Ishikawa (cell line): ENCODE measurements at regions not wholly inside any gene's neighbourhood (a gene's known extent, or its start where the extent isn't known, plus 50 kb on each side); places are given as distances from the start of the nearest gene placed in this dataset.

Experiments
- CEBPB ChIP-seq: IDR thresholded peaks from 2 replicates; pipeline ENCODE4 v1.6.1; 2012
- CREB1 ChIP-seq: IDR thresholded peaks from 2 replicates; pipeline ENCODE4 v1.6.1; 2012; ENCODE audit warnings: low read depth
- EGR1 ChIP-seq: IDR thresholded peaks from 2 replicates; pipeline ENCODE4 v1.6.1; 2012
- EP300 ChIP-seq: IDR thresholded peaks from 2 replicates; pipeline ENCODE4 v1.6.1; 2012; ENCODE audit warnings: borderline replicate concordance
- FOXM1 ChIP-seq: IDR thresholded peaks from 2 replicates; pipeline ENCODE4 v1.6.1; 2012; ENCODE audit warnings: low read depth, borderline replicate concordance
- MAX ChIP-seq: IDR thresholded peaks from 2 replicates; pipeline ENCODE4 v1.6.1; 2012
- NFIC ChIP-seq: IDR thresholded peaks from 2 replicates; pipeline ENCODE4 v1.6.1; 2012
- RAD21 ChIP-seq: IDR thresholded peaks from 2 replicates; pipeline ENCODE4 v1.6.1; 2012; ENCODE audit warnings: low read depth
- TAF1 ChIP-seq: IDR thresholded peaks from 2 replicates; pipeline ENCODE4 v1.6.1; 2012; ENCODE audit warnings: low read depth, mild to moderate bottlenecking
- TCF12 ChIP-seq: IDR thresholded peaks from 2 replicates; pipeline ENCODE4 v1.6.1; 2012; ENCODE audit warnings: low read depth
- TEAD4 ChIP-seq: IDR thresholded peaks from 2 replicates; pipeline ENCODE4 v1.6.1; 2012
- YY1 ChIP-seq: IDR thresholded peaks from 2 replicates; pipeline ENCODE4 v1.6.1; 2012; ENCODE audit warnings: low read depth
- ZBTB7A ChIP-seq: IDR thresholded peaks from 2 replicates; pipeline ENCODE4 v1.6.1; 2012; ENCODE audit warnings: low read depth
- TF ChIP-seq, protein P1 (sequence below): IDR thresholded peaks from 2 replicates; pipeline ENCODE4 v1.6.1; 2012; ENCODE audit warnings: low read depth, mild to moderate bottlenecking
- TF ChIP-seq, protein P2 (sequence below): IDR thresholded peaks from 2 replicates; pipeline ENCODE4 v1.6.1; 2012

- TF ChIP-seq EGR1: no peak
- TF ChIP-seq TAF1: no peak
- TF ChIP-seq FOXM1: no peak
- TF ChIP-seq CREB1: no peak
- TF ChIP-seq, protein P1, sequence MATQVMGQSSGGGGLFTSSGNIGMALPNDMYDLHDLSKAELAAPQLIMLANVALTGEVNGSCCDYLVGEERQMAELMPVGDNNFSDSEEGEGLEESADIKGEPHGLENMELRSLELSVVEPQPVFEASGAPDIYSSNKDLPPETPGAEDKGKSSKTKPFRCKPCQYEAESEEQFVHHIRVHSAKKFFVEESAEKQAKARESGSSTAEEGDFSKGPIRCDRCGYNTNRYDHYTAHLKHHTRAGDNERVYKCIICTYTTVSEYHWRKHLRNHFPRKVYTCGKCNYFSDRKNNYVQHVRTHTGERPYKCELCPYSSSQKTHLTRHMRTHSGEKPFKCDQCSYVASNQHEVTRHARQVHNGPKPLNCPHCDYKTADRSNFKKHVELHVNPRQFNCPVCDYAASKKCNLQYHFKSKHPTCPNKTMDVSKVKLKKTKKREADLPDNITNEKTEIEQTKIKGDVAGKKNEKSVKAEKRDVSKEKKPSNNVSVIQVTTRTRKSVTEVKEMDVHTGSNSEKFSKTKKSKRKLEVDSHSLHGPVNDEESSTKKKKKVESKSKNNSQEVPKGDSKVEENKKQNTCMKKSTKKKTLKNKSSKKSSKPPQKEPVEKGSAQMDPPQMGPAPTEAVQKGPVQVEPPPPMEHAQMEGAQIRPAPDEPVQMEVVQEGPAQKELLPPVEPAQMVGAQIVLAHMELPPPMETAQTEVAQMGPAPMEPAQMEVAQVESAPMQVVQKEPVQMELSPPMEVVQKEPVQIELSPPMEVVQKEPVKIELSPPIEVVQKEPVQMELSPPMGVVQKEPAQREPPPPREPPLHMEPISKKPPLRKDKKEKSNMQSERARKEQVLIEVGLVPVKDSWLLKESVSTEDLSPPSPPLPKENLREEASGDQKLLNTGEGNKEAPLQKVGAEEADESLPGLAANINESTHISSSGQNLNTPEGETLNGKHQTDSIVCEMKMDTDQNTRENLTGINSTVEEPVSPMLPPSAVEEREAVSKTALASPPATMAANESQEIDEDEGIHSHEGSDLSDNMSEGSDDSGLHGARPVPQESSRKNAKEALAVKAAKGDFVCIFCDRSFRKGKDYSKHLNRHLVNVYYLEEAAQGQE: no peak
- no peak for TF ChIP-seq ZBTB7A
- TF ChIP-seq, protein P2, sequence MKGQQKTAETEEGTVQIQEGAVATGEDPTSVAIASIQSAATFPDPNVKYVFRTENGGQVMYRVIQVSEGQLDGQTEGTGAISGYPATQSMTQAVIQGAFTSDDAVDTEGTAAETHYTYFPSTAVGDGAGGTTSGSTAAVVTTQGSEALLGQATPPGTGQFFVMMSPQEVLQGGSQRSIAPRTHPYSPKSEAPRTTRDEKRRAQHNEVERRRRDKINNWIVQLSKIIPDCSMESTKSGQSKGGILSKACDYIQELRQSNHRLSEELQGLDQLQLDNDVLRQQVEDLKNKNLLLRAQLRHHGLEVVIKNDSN: no peak
- TF ChIP-seq TCF12: no peak
- no peak for TF ChIP-seq CEBPB
- no peak for TF ChIP-seq RAD21
- no peak for TF ChIP-seq NFIC
- no peak for TF ChIP-seq TEAD4
- TF ChIP-seq YY1: no peak
- no peak for TF ChIP-seq MAX
These were observed 90.8 kb upstream of the PELI2 start for GRCh38 chr14:56027421-56027820.

- TF ChIP-seq YY1 (no peak), NFIC (peak; percentile 38; the same call in 1 of the 2 replicates)
These were observed 90.1 kb upstream of the PELI2 start for GRCh38 chr14:56027916-56028712.

GRCh38 chr14:56036353-56036752 lies 81.9 kb upstream of the PELI2 start:
- TF ChIP-seq FOXM1: no peak

GRCh38 chr14:56040121-56040520 lies 78.1 kb upstream of the PELI2 start:
- no peak for TF ChIP-seq TEAD4
- TF ChIP-seq, protein P2: no peak
- TF ChIP-seq EGR1: no peak
- TF ChIP-seq EP300: no peak
- TF ChIP-seq, protein P1: no peak
- no peak for TF ChIP-seq TCF12
- TF ChIP-seq CREB1: no peak
- no peak for TF ChIP-seq TAF1
- no peak for TF ChIP-seq CEBPB
- no peak for TF ChIP-seq NFIC
- no peak for TF ChIP-seq RAD21
- no peak for TF ChIP-seq ZBTB7A
- no peak for TF ChIP-seq FOXM1
- no peak for TF ChIP-seq YY1
- TF ChIP-seq MAX: no peak

GRCh38 chr14:56044196-56044595 lies 74.0 kb upstream of the PELI2 start:
- no peak for TF ChIP-seq TAF1
- TF ChIP-seq MAX: no peak
- TF ChIP-seq, protein P1: no peak
- TF ChIP-seq FOXM1: no peak
- no peak for TF ChIP-seq EP300
- TF ChIP-seq CREB1: no peak
- no peak for TF ChIP-seq NFIC
- TF ChIP-seq TEAD4: no peak
- no peak for TF ChIP-seq RAD21
- no peak for TF ChIP-seq TCF12
- TF ChIP-seq, protein P2: no peak
- TF ChIP-seq CEBPB: no peak
- no peak for TF ChIP-seq ZBTB7A
- TF ChIP-seq YY1: no peak
- no peak for TF ChIP-seq EGR1
